Suprapubic skin (tissue), 4 donors: ENCODE measurements at regions not wholly inside any gene's neighbourhood (a gene's known extent, or its start where the extent isn't known, plus 50 kb on each side); places are given as distances from the start of the nearest gene placed in this dataset.

Source experiments
- DNase-seq, 2 donors: peaks; one replicate each; pipeline ENCODE4 v3.0.0-alpha.2; 2019; ENCODE audit warnings: low spot score in 2 of 2
- H3K27ac ChIP-seq: fragments of 200-600 bp; sonication (generic); one replicate; pipeline ENCODE4 v1.5.1; 2019
- H3K27me3 ChIP-seq: fragments of 200-600 bp; sonication (generic); one replicate; pipeline ENCODE4 v1.5.1; 2019
- H3K36me3 ChIP-seq: fragments of 200-600 bp; sonication (generic); one replicate; pipeline ENCODE4 v1.5.1; 2019
- H3K4me1 ChIP-seq: fragments of 200-600 bp; sonication (generic); one replicate; pipeline ENCODE4 v1.5.1; 2019
- H3K4me3 ChIP-seq: fragments of 200-600 bp; sonication (generic); one replicate; pipeline ENCODE4 v1.5.1; 2019; ENCODE audit warnings: mild to moderate bottlenecking
- H3K9me3 ChIP-seq: fragments of 200-600 bp; sonication (generic); one replicate; pipeline ENCODE4 v1.5.1; 2019
- EP300 ChIP-seq: sonication (generic); formaldehyde crosslinking; IDR thresholded peaks from one replicate; pipeline ENCODE4 v1.6.1; 2017; ENCODE audit warnings: antibody characterized with exemption
- POLR2A ChIP-seq, 2 donors: fragments of 450-650 bp; IDR thresholded peaks; one replicate each; pipeline ENCODE4 v1.6.1; 2017; ENCODE audit warnings: antibody characterized with exemption in 2 of 2, mild to moderate bottlenecking in 2 of 2, moderate library complexity in 2 of 2
- POLR2AphosphoS5 ChIP-seq, 3 donors: sonication (generic); formaldehyde crosslinking; IDR thresholded peaks; one replicate each; pipeline ENCODE4 v1.6.1; 2017; ENCODE audit warnings: antibody characterized with exemption in 3 of 3
- WGBS: methylation state at CpG from one replicate; pipeline ENCODE4 v1.1.5; 2018; 5-methylcytosine and 5-hydroxymethylcytosine counted together
- TF ChIP-seq, protein P1 (sequence below), 2 donors: fragments of 200-600 bp in 1 of 2; fragments of 450-650 bp in 1 of 2; sonication (generic) in 1 of 2; IDR thresholded peaks; one replicate each; pipeline ENCODE4 v1.5.1; 2016 to 2019; ENCODE audit warnings: antibody characterized with exemption in 2 of 2, mild to moderate bottlenecking in 1 of 2, moderate library complexity in 1 of 2

DNA sequence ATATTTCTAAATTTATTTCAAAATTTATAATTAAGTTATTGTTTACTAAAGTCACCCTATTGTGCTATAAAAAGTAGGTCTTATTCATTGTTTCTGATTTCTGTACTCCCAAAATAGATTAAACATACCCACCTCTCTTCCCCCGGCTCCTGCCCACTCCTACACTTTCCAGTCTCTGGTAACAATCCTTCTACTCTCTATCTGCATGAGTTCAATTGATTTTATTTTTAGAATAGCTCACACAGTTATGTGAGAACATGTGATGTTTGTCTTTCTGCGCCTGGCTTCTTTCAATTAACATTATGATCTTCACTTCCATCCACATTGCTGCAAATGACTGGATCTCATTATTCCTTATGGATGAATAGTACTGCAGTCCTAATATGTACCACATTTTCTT lies 269.3 kb downstream of the ACTRT1 start:
- Histone ChIP-seq H3K27me3 (no peaks in the 10 kb centered on the region), H3K27ac (no peak overlapping the region), H3K9me3 (no peaks in the 10 kb centered on the region), H3K36me3 (no peaks in the 10 kb centered on the region), H3K4me1 (no peaks in the 10 kb centered on the region), H3K4me3 (no peak overlapping the region)
- TF ChIP-seq POLR2AphosphoS5 (IDR thresholded peaks at IDR 0.05) = no peak
- TF ChIP-seq EP300 = no peak
- TF ChIP-seq, protein P1, sequence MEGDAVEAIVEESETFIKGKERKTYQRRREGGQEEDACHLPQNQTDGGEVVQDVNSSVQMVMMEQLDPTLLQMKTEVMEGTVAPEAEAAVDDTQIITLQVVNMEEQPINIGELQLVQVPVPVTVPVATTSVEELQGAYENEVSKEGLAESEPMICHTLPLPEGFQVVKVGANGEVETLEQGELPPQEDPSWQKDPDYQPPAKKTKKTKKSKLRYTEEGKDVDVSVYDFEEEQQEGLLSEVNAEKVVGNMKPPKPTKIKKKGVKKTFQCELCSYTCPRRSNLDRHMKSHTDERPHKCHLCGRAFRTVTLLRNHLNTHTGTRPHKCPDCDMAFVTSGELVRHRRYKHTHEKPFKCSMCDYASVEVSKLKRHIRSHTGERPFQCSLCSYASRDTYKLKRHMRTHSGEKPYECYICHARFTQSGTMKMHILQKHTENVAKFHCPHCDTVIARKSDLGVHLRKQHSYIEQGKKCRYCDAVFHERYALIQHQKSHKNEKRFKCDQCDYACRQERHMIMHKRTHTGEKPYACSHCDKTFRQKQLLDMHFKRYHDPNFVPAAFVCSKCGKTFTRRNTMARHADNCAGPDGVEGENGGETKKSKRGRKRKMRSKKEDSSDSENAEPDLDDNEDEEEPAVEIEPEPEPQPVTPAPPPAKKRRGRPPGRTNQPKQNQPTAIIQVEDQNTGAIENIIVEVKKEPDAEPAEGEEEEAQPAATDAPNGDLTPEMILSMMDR (IDR thresholded peaks at IDR 0.05) = no peak
- no peak for TF ChIP-seq POLR2A (IDR thresholded peaks at IDR 0.05)
- WGBS = 74% methylated on average over 2 of the region's 2 CpGs
- no peak for DNase-seq

GRCh38 chrX:127764674-127765073 lies 287.5 kb downstream of the ACTRT1 start:
- 72% methylated on average over 3 of the region's 3 CpGs for WGBS
- Histone ChIP-seq H3K9me3 (no peaks in the 10 kb centered on the region), H3K27me3 (no peaks in the 10 kb centered on the region), H3K27ac (no peak overlapping the region), H3K4me1 (no peaks in the 10 kb centered on the region), H3K4me3 (no peak overlapping the region), H3K36me3 (no peaks in the 10 kb centered on the region)
- no peak for TF ChIP-seq POLR2AphosphoS5 (IDR thresholded peaks at IDR 0.05)
- TF ChIP-seq, protein P1 (IDR thresholded peaks at IDR 0.05) = no peak
- DNase-seq = no peak

DNA sequence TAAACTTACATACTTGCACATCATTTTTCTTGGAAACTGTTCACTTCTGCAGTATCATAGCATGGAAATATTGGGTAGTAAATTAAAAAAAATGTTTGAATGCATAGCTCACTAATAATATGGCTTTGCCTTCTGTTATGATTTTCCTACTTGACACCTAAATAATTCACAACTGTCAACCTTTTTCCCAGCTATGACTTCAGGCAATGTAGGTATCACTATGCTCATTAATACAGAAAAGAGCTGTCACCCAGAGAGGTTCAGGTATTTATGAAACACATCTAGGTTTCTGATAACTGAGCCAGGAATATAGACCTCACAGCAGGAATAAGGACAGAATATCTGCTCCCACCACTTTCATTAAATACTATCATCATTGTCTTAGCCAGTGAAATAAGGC lies 289.5 kb downstream of the ACTRT1 start:
- no peak for DNase-seq
- no peaks in the 10 kb centered on the region for H3K4me1 ChIP-seq
- H3K4me3 ChIP-seq = no peak overlapping the region
- H3K27me3 ChIP-seq = no peaks in the 10 kb centered on the region
- H3K36me3 ChIP-seq = no peaks in the 10 kb centered on the region
- H3K9me3 ChIP-seq = no peaks in the 10 kb centered on the region
- no peak for TF ChIP-seq POLR2A (IDR thresholded peaks at IDR 0.05)
- TF ChIP-seq, protein P1 (IDR thresholded peaks at IDR 0.05) = no peak
- TF ChIP-seq EP300 = no peak
- no peak for TF ChIP-seq POLR2AphosphoS5 (IDR thresholded peaks at IDR 0.05)
- H3K27ac ChIP-seq = no peak overlapping the region

- H3K27me3 ChIP-seq = no peaks in the 10 kb centered on the region
- H3K9me3 ChIP-seq = no peaks in the 10 kb centered on the region
- TF ChIP-seq, protein P1 (IDR thresholded peaks at IDR 0.05) = no peak
- TF ChIP-seq POLR2AphosphoS5 (IDR thresholded peaks at IDR 0.05) (no peak), POLR2A (IDR thresholded peaks at IDR 0.05) (no peak), EP300 (no peak)
- no peak overlapping the region for H3K27ac ChIP-seq
- no peak for DNase-seq
- H3K4me3 ChIP-seq = no peak overlapping the region
- no peaks in the 10 kb centered on the region for H3K4me1 ChIP-seq
- no peaks in the 10 kb centered on the region for H3K36me3 ChIP-seq
Observed at GRCh38 chrX:127732709-127733108, 319.5 kb downstream of the ACTRT1 start.

GRCh38 chrX:127726227-127726626 lies 326.0 kb downstream of the ACTRT1 start:
- Histone ChIP-seq H3K4me1 (no peaks in the 10 kb centered on the region), H3K36me3 (no peaks in the 10 kb centered on the region), H3K9me3 (no peaks in the 10 kb centered on the region), H3K27ac (no peak overlapping the region), H3K4me3 (no peak overlapping the region), H3K27me3 (no peaks in the 10 kb centered on the region)
- no peak for TF ChIP-seq POLR2AphosphoS5 (IDR thresholded peaks at IDR 0.05)
- TF ChIP-seq, protein P1 (IDR thresholded peaks at IDR 0.05) = no peak
- DNase-seq = no peak
